Epithelial cell of proximal tubule (primary cell): ENCODE measurements at regions not wholly inside any gene's neighbourhood (a gene's known extent, or its start where the extent isn't known, plus 50 kb on each side); places are given as distances from the start of the nearest gene placed in this dataset.

Experiments
- DNase-seq: peaks from one replicate; pipeline ENCODE4 v3.0.0-alpha.2; 2011; ENCODE audit warnings: low read depth
- H3K4me3 ChIP-seq: 2 replicates; pipeline ENCODE4 v1.5.1; 2011; ENCODE audit warnings: low read depth, mild to moderate bottlenecking, low read length
- CTCF ChIP-seq: conservative IDR thresholded peaks from 2 replicates; pipeline ENCODE4 v1.5.1; 2012; ENCODE audit warnings: low read depth, mild to moderate bottlenecking, low read length

GRCh38 chr6:62541502-62541901 lies 255.5 kb upstream of the KHDRBS2 start:
- H3K4me3 ChIP-seq = no peak overlapping the region
- no peak for DNase-seq

GRCh38 chr6:62530985-62531384 lies 245.0 kb upstream of the KHDRBS2 start:
- no peak overlapping the region for H3K4me3 ChIP-seq
- no peak for DNase-seq
- no peak for TF ChIP-seq CTCF

More at GRCh38 chr6:62541502-62541901, 255.5 kb upstream of the KHDRBS2 start:
- TF ChIP-seq CTCF = no peak

GRCh38 chr6:62528894-62529526 lies 243.0 kb upstream of the KHDRBS2 start:
- DNase-seq = no peak
- no peak overlapping the region for H3K4me3 ChIP-seq
- no peak for TF ChIP-seq CTCF

- no peak for TF ChIP-seq CTCF
- DNase-seq = no peak
- no peak overlapping the region for H3K4me3 ChIP-seq
Measured at GRCh38 chr6:62523630-62524029, 237.6 kb upstream of the KHDRBS2 start.

- H3K4me3 ChIP-seq = no peak overlapping the region
- no peak for TF ChIP-seq CTCF
- no peak for DNase-seq
Measured at GRCh38 chr6:62519574-62519973, 233.5 kb upstream of the KHDRBS2 start.

- DNase-seq = no peak
- H3K4me3 ChIP-seq = no peak overlapping the region
- no peak for TF ChIP-seq CTCF
Measured at GRCh38 chr6:62516291-62517141, 230.5 kb upstream of the KHDRBS2 start.
